GM23338 (cell line): ENCODE measurements at regions not wholly inside any gene's neighbourhood (a gene's known extent, or its start where the extent isn't known, plus 50 kb on each side); places are given as distances from the start of the nearest gene placed in this dataset.

ENCODE experiments used
- ATAC-seq: fragments of 200-7000 bp; cut with Tn5 transposase; 3 replicates; pipeline ENCODE4 v1.9.1; 2020
- DNase-seq: peaks from one replicate; pipeline ENCODE4 v3.0.0-alpha.2; 2015; ENCODE audit warnings: low spot score
- H2AFZ ChIP-seq: fragments of 200-600 bp; sonication (generic); 2 replicates; pipeline ENCODE4 v1.8.0; 2016; ENCODE audit warnings: antibody characterized with exemption, mild to moderate bottlenecking, moderate library complexity
- H3F3A ChIP-seq: fragments of 200-600 bp; sonication (generic); replicated peaks from 2 replicates; pipeline ENCODE4 v1.8.0; 2017; ENCODE audit warnings: antibody characterized with exemption, mixed run types, low read depth
- H3K27ac ChIP-seq: fragments of 200-600 bp; sonication (generic); 2 replicates; pipeline ENCODE4 v1.6.1; 2016; ENCODE audit warnings: low read depth
- H3K27me3 ChIP-seq: fragments of 200-600 bp; sonication (generic); 2 replicates; pipeline ENCODE4 v1.8.0; 2016; ENCODE audit warnings: mild to moderate bottlenecking, mixed run types, moderate library complexity; ENCODE audit not compliant: insufficient read depth
- H3K36me3 ChIP-seq: fragments of 200-600 bp; sonication (generic); 2 replicates; pipeline ENCODE4 v1.8.0; 2016; ENCODE audit warnings: mild to moderate bottlenecking; ENCODE audit not compliant: insufficient read depth
- H3K4me1 ChIP-seq: fragments of 200-600 bp; sonication (generic); 2 replicates; pipeline ENCODE4 v1.8.0; 2016; ENCODE audit warnings: mild to moderate bottlenecking, moderate library complexity; ENCODE audit not compliant: insufficient read depth
- H3K4me2 ChIP-seq: fragments of 200-600 bp; sonication (generic); 2 replicates; pipeline ENCODE4 v1.7.1; 2017; ENCODE audit warnings: mixed run types
- H3K4me3 ChIP-seq: fragments of 200-600 bp; sonication (generic); 2 replicates; pipeline ENCODE4 v1.6.1; 2016; ENCODE audit warnings: mixed run types
- H3K79me2 ChIP-seq: fragments of 200-600 bp; sonication (generic); replicated peaks from 2 replicates; pipeline ENCODE4 v1.8.0; 2017; ENCODE audit warnings: mild to moderate bottlenecking; ENCODE audit not compliant: insufficient read depth
- H3K9me2 ChIP-seq: fragments of 200-600 bp; sonication (generic); 2 replicates; pipeline ENCODE4 v1.8.0; 2017; ENCODE audit not compliant: insufficient read depth
- H4K20me1 ChIP-seq: fragments of 200-600 bp; sonication (generic); replicated peaks from 2 replicates; pipeline ENCODE4 v1.8.0; 2017; ENCODE audit warnings: mild to moderate bottlenecking; ENCODE audit not compliant: insufficient read depth
- H3K27ac Mint-ChIP-seq: 2 replicates; pipeline ENCODE4 v1.8.0; 2020; ENCODE audit warnings: inconsistent platforms, mild to moderate bottlenecking, moderate library complexity, mixed read lengths
- H3K27me3 Mint-ChIP-seq: 3 replicates; pipeline ENCODE4 v1.8.0; 2022; ENCODE audit warnings: low read depth, mild to moderate bottlenecking, moderate library complexity, mixed read lengths, inconsistent platforms; ENCODE audit not compliant: insufficient read depth, poor library complexity
- H3K36me3 Mint-ChIP-seq: 3 replicates; pipeline ENCODE4 v1.8.0; 2021; ENCODE audit warnings: low read depth, mild to moderate bottlenecking, inconsistent platforms, moderate library complexity, mixed read lengths
- H3K4me1 Mint-ChIP-seq: 3 replicates; pipeline ENCODE4 v1.8.0; 2020; ENCODE audit warnings: mild to moderate bottlenecking, inconsistent platforms, mixed read lengths
- H3K4me3 Mint-ChIP-seq: 3 replicates; pipeline ENCODE4 v1.8.0; 2021; ENCODE audit warnings: moderate library complexity, mild to moderate bottlenecking, inconsistent platforms, mixed read lengths
- H3K9me3 Mint-ChIP-seq: 3 replicates; pipeline ENCODE4 v1.8.0; 2020; ENCODE audit warnings: moderate library complexity, mild to moderate bottlenecking, inconsistent platforms, mixed read lengths
- CREB1 ChIP-seq: fragments of 250-450 bp; sonication (Bioruptor Pico); IDR thresholded peaks from 2 replicates; pipeline ENCODE4 v1.5.0; 2020; ENCODE audit warnings: low read depth, mild to moderate bottlenecking, moderate library complexity
- EZH2 ChIP-seq: fragments of 200-600 bp; sonication (generic); IDR thresholded peaks from one replicate; pipeline ENCODE4 v1.8.0; 2017; ENCODE audit warnings: antibody characterized with exemption, mild to moderate bottlenecking, low read depth; ENCODE audit not compliant: unreplicated experiment
- EZH2phosphoT487 ChIP-seq: fragments of 200-600 bp; sonication (generic); IDR thresholded peaks from one replicate; pipeline ENCODE4 v1.8.1; 2018; ENCODE audit warnings: antibody characterized with exemption; ENCODE audit not compliant: unreplicated experiment
- JUNB ChIP-seq: IDR thresholded peaks from one replicate; pipeline ENCODE4 v1.6.1; 2016; ENCODE audit warnings: antibody characterized with exemption; ENCODE audit not compliant: unreplicated experiment
- NANOG ChIP-seq: IDR thresholded peaks from 2 replicates; pipeline ENCODE4 v1.6.1; 2016; ENCODE audit warnings: antibody characterized with exemption, borderline replicate concordance
- POLR2AphosphoS5 ChIP-seq: IDR thresholded peaks from 2 replicates; pipeline ENCODE4 v1.6.1; 2016; ENCODE audit warnings: antibody characterized with exemption, low read depth
- STAT1 ChIP-seq: IDR thresholded peaks from one replicate; pipeline ENCODE4 v1.6.1; 2016; ENCODE audit warnings: antibody characterized with exemption; ENCODE audit not compliant: unreplicated experiment
- ZNF114 ChIP-seq: fragments of 250-450 bp; sonication (Bioruptor Pico); IDR thresholded peaks from 2 replicates; pipeline ENCODE4 v1.5.0; 2020; ENCODE audit warnings: mild to moderate bottlenecking, moderate library complexity
- ZNF331 ChIP-seq: fragments of 250-450 bp; sonication (Bioruptor Pico); IDR thresholded peaks from 2 replicates; pipeline ENCODE4 v1.5.0; 2020; ENCODE audit warnings: low read depth, mild to moderate bottlenecking, moderate library complexity
- TF ChIP-seq, protein P1 (sequence below): fragments of 250-450 bp; sonication (Bioruptor Pico); IDR thresholded peaks from 2 replicates; pipeline ENCODE4 v1.5.0; 2020; ENCODE audit warnings: mild to moderate bottlenecking, moderate library complexity
- TF ChIP-seq, protein P2 (sequence below): IDR thresholded peaks from one replicate; pipeline ENCODE4 v1.6.1; 2018; ENCODE audit warnings: antibody characterized with exemption; ENCODE audit not compliant: unreplicated experiment
- TF ChIP-seq, protein P3 (sequence below): IDR thresholded peaks from 2 replicates; pipeline ENCODE4 v1.6.1; 2016; ENCODE audit warnings: antibody characterized with exemption
- TF ChIP-seq, protein P4 (sequence below), 2 experiments: fragments of 200-600 bp in 1 of 2; sonication (generic) in 1 of 2; conservative IDR thresholded peaks; 2 replicates each; pipeline versions ENCODE4 v1.5.1 to v1.6.1; 2016 to 2017; ENCODE audit warnings: antibody characterized with exemption in 2 of 2, low read depth in 2 of 2, mild to moderate bottlenecking in 2 of 2, moderate library complexity in 1 of 2

DNA sequence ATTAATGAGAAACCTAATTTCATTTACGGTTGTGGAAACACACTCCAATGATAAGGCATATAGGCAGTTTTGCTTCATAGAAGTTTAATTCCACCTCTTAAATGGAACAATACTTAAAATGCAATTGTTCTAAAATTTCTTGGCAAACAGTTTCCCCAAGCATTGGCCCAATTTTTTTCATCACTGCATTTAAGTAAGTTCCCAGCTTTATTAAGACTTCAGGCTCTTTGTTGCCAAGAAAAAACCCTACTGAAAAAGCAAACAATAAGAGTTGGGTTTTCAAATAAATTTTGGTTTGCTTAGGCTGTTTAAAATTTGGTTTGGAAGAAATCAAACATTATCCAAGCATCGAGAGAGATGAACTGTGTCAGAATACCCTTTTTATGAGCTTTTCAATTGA lies 690.9 kb upstream of the NRSN1 start:
- H3K27me3 Mint-ChIP-seq: peaks cover 2% of the 10 kb centered on the region
- no peaks in the 10 kb centered on the region; the same call in 2 of the 3 replicates for H3K4me1 Mint-ChIP-seq
- H3K9me3 Mint-ChIP-seq: peaks cover 15% of the 10 kb centered on the region
- H3K79me2 ChIP-seq: no peaks in the 10 kb centered on the region
- H3K27ac Mint-ChIP-seq: no peak overlapping the region
- no peaks in the 10 kb centered on the region for H3K4me1 ChIP-seq
- TF ChIP-seq, protein P1, sequence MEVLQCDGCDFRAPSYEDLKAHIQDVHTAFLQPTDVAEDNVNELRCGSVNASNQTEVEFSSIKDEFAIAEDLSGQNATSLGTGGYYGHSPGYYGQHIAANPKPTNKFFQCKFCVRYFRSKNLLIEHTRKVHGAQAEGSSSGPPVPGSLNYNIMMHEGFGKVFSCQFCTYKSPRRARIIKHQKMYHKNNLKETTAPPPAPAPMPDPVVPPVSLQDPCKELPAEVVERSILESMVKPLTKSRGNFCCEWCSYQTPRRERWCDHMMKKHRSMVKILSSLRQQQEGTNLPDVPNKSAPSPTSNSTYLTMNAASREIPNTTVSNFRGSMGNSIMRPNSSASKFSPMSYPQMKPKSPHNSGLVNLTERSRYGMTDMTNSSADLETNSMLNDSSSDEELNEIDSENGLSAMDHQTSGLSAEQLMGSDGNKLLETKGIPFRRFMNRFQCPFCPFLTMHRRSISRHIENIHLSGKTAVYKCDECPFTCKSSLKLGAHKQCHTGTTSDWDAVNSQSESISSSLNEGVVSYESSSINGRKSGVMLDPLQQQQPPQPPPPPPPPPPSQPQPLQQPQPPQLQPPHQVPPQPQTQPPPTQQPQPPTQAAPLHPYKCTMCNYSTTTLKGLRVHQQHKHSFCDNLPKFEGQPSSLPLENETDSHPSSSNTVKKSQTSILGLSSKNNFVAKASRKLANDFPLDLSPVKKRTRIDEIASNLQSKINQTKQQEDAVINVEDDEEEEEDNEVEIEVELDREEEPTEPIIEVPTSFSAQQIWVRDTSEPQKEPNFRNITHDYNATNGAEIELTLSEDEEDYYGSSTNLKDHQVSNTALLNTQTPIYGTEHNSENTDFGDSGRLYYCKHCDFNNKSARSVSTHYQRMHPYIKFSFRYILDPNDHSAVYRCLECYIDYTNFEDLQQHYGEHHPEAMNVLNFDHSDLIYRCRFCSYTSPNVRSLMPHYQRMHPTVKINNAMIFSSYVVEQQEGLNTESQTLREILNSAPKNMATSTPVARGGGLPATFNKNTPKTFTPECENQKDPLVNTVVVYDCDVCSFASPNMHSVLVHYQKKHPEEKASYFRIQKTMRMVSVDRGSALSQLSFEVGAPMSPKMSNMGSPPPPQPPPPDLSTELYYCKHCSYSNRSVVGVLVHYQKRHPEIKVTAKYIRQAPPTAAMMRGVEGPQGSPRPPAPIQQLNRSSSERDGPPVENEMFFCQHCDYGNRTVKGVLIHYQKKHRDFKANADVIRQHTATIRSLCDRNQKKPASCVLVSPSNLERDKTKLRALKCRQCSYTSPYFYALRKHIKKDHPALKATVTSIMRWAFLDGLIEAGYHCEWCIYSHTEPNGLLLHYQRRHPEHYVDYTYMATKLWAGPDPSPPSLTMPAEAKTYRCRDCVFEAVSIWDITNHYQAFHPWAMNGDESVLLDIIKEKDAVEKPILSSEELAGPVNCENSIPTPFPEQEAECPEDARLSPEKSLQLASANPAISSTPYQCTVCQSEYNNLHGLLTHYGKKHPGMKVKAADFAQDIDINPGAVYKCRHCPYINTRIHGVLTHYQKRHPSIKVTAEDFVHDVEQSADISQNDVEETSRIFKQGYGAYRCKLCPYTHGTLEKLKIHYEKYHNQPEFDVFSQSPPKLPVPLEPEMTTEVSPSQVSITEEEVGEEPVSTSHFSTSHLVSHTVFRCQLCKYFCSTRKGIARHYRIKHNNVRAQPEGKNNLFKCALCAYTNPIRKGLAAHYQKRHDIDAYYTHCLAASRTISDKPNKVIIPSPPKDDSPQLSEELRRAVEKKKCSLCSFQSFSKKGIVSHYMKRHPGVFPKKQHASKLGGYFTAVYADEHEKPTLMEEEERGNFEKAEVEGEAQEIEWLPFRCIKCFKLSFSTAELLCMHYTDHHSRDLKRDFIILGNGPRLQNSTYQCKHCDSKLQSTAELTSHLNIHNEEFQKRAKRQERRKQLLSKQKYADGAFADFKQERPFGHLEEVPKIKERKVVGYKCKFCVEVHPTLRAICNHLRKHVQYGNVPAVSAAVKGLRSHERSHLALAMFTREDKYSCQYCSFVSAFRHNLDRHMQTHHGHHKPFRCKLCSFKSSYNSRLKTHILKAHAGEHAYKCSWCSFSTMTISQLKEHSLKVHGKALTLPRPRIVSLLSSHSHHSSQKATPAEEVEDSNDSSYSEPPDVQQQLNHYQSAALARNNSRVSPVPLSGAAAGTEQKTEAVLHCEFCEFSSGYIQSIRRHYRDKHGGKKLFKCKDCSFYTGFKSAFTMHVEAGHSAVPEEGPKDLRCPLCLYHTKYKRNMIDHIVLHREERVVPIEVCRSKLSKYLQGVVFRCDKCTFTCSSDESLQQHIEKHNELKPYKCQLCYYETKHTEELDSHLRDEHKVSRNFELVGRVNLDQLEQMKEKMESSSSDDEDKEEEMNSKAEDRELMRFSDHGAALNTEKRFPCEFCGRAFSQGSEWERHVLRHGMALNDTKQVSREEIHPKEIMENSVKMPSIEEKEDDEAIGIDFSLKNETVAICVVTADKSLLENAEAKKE (CRISPR knock-in tag): no peak
- TF ChIP-seq CREB1 (CRISPR knock-in tag) (no peak), JUNB (no peak), NANOG (no peak), EZH2phosphoT487 (no peak), ZNF331 (CRISPR knock-in tag) (no peak), STAT1 (no peak), POLR2AphosphoS5 (no peak), ZNF114 (CRISPR knock-in tag) (no peak), EZH2 (no peak)
- TF ChIP-seq, protein P2, sequence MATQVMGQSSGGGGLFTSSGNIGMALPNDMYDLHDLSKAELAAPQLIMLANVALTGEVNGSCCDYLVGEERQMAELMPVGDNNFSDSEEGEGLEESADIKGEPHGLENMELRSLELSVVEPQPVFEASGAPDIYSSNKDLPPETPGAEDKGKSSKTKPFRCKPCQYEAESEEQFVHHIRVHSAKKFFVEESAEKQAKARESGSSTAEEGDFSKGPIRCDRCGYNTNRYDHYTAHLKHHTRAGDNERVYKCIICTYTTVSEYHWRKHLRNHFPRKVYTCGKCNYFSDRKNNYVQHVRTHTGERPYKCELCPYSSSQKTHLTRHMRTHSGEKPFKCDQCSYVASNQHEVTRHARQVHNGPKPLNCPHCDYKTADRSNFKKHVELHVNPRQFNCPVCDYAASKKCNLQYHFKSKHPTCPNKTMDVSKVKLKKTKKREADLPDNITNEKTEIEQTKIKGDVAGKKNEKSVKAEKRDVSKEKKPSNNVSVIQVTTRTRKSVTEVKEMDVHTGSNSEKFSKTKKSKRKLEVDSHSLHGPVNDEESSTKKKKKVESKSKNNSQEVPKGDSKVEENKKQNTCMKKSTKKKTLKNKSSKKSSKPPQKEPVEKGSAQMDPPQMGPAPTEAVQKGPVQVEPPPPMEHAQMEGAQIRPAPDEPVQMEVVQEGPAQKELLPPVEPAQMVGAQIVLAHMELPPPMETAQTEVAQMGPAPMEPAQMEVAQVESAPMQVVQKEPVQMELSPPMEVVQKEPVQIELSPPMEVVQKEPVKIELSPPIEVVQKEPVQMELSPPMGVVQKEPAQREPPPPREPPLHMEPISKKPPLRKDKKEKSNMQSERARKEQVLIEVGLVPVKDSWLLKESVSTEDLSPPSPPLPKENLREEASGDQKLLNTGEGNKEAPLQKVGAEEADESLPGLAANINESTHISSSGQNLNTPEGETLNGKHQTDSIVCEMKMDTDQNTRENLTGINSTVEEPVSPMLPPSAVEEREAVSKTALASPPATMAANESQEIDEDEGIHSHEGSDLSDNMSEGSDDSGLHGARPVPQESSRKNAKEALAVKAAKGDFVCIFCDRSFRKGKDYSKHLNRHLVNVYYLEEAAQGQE: no peak
- TF ChIP-seq, protein P3, sequence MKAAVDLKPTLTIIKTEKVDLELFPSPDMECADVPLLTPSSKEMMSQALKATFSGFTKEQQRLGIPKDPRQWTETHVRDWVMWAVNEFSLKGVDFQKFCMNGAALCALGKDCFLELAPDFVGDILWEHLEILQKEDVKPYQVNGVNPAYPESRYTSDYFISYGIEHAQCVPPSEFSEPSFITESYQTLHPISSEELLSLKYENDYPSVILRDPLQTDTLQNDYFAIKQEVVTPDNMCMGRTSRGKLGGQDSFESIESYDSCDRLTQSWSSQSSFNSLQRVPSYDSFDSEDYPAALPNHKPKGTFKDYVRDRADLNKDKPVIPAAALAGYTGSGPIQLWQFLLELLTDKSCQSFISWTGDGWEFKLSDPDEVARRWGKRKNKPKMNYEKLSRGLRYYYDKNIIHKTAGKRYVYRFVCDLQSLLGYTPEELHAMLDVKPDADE: no peak
- TF ChIP-seq, protein P4, sequence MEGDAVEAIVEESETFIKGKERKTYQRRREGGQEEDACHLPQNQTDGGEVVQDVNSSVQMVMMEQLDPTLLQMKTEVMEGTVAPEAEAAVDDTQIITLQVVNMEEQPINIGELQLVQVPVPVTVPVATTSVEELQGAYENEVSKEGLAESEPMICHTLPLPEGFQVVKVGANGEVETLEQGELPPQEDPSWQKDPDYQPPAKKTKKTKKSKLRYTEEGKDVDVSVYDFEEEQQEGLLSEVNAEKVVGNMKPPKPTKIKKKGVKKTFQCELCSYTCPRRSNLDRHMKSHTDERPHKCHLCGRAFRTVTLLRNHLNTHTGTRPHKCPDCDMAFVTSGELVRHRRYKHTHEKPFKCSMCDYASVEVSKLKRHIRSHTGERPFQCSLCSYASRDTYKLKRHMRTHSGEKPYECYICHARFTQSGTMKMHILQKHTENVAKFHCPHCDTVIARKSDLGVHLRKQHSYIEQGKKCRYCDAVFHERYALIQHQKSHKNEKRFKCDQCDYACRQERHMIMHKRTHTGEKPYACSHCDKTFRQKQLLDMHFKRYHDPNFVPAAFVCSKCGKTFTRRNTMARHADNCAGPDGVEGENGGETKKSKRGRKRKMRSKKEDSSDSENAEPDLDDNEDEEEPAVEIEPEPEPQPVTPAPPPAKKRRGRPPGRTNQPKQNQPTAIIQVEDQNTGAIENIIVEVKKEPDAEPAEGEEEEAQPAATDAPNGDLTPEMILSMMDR (conservative IDR thresholded peaks at IDR 0.05; ENCODE audit: low read depth in 2 of 2): no peak
- H3K9me2 ChIP-seq: 0 out of 2 replicates have a peak, but pooled peaks cover 3% of the 10 kb centered on the region
- no peak overlapping the region for H3K4me3 Mint-ChIP-seq
- H3K4me2 ChIP-seq: no peak overlapping the region
- no peak overlapping the region; the same call in 1 of the 2 replicates for H2AFZ ChIP-seq
- peaks cover under 1% of the 10 kb centered on the region; the same call in 1 of the 3 replicates for H3K36me3 Mint-ChIP-seq
- DNase-seq (no peak), ATAC-seq (no peak)
- no peaks in the 10 kb centered on the region for H3K36me3 ChIP-seq
- no peaks in the 10 kb centered on the region for H3F3A ChIP-seq
- no peaks in the 10 kb centered on the region for H3K27me3 ChIP-seq
- H3K27ac ChIP-seq: no peak overlapping the region
- no peaks in the 10 kb centered on the region for H4K20me1 ChIP-seq
- no peak overlapping the region for H3K4me3 ChIP-seq
